GM12891 (cell line): ENCODE measurements at regions not wholly inside any gene's neighbourhood (a gene's known extent, or its start where the extent isn't known, plus 50 kb on each side); places are given as distances from the start of the nearest gene placed in this dataset.

Source experiments
- POLR2A ChIP-seq: IDR thresholded peaks from 2 replicates; pipeline ENCODE4 v1.6.1; 2011; ENCODE audit warnings: low read depth, low read length, control low read depth
- POLR2AphosphoS5 ChIP-seq: IDR thresholded peaks from 2 replicates; pipeline ENCODE4 v1.6.1; 2011; ENCODE audit warnings: low read depth, low read length, control low read depth
- POU2F2 ChIP-seq: IDR thresholded peaks from 2 replicates; pipeline ENCODE4 v1.6.1; 2011; ENCODE audit warnings: low read depth, mild to moderate bottlenecking, control low read depth, low read length, moderate library complexity
- SPI1 ChIP-seq: IDR thresholded peaks from 2 replicates; pipeline ENCODE4 v1.6.1; 2011; ENCODE audit warnings: low read depth, low read length, control low read depth
- TAF1 ChIP-seq: IDR thresholded peaks from 2 replicates; pipeline ENCODE4 v1.6.1; 2011; ENCODE audit warnings: low read depth, low read length, control low read depth

- TF ChIP-seq POLR2A (no peak), POLR2AphosphoS5 (no peak), POU2F2 (no peak), TAF1 (no peak), SPI1 (no peak)
Measured at GRCh38 chr6:3569816-3570215, 113.0 kb upstream of the SLC22A23 start.
